OCI-M1 (cell line): ENCODE measurements at regions not wholly inside any gene's neighbourhood (a gene's known extent, or its start where the extent isn't known, plus 50 kb on each side); places are given as distances from the start of the nearest gene placed in this dataset.

ENCODE experiments used
- DNase-seq: peaks from one replicate; lab custom pipeline; 2025; lab: John Stamatoyannopoulos, UW

DNA sequence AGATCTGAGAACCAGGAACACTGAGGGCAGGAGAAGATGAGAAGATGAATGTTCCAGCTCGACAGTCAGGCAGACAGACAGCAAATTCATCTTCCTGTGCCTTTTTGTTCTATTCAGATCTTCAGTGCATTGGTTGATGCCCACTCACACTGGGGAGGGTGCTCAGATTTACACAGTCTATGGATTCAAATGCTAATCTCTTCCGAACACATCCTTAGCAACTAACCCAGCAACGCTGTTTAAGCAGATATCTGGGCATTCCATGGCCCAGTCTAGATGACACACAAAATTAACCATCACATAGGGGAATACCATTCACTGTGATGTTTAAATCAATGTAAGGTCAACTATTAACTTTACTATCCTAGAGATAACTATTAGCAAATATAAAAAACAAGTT is 571.9 kb downstream of the NYAP2 start:
- DNase-seq: no peak

DNA sequence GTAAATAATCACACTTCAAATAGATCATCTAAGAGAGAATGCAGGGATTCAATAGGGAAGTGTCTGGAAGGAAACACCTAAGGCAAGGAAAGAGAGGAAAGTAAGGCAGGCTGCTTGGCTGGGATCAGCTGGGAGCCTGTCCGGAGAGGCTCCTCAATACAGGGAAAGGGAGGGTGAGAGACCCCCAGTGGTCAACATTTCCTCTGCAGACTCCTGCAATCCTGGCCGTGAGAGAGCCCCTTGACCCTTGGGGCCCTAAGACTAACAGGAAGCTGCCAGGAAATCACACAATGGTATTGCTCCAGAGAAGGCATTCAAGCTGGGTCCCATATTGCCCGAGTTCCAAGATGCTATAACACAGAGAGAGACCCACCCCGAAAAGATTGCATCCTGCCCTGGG is 549.4 kb downstream of the NYAP2 start:
- no peak for DNase-seq

DNA sequence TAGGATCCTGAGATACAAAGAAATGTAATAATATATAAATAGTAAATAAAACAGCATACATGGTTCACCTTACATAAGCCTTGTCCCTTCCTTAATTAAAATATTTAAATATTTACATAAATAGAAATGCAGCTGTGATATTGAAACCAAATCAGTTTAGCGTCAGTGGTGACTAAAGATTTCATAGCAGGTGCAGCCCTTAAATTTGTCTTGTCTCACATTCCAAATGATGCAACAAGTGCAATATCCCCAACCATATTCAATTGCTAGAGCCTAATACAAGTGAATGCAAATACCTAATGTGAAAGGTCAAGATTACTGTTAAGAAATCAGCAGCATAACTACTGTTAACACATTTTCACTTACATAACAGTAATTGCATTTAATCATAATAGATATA is 539.5 kb downstream of the NYAP2 start:
- DNase-seq: no peak

DNA sequence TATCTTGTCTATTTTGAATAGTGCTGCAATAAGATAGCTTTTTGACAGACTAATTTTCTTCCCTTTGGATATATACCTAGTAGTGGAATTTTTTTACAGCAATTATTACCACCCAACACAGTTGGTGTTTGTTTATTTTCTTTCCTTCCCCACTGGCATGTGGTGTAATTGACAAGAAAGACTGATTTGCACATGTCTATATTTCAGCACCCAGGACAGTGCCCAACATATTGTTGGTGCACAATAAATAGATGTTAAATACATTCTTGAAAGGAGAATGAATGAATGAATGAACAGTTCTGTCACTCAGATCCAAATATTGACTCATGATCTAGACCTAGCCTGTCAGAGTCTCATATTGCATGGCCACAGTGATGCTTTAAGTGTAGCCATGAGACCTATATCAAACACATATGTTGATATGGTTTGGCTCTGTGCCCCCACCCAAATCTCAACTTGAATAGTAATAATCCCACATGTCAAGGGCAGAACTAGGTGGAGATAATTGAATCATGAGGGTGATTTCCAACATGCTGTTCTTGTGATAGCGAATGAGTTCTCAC is 538.2 kb downstream of the NYAP2 start:
- DNase-seq: peak; percentile 29

DNA sequence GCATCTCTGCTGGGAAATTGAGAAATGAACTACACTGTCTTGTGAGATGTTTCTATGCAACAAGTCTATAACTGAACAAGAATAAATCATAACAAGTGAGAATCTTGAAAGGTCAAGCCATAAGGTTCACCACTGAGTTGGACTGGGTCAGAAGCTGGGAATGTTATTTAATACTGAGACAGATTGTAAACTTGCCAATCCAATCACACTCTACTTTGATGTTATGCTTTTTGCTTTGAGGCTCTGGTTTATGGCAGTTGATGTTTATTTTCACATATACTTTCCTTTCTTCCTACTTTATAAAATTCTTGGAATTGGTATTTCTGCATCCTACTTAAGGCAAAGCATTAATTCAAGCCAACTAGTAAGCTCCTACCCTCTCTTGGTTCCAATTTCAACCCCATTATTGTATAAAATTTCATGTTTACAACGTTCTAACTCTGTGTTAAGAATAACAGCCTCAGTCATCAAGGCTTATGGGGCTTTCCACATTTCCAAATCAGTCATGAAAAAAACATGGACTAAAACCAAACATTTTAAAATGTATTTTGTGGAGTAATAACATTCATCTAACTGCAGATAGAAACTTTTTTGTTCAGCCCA is 533.4 kb downstream of the NYAP2 start:
- no peak for DNase-seq

DNA sequence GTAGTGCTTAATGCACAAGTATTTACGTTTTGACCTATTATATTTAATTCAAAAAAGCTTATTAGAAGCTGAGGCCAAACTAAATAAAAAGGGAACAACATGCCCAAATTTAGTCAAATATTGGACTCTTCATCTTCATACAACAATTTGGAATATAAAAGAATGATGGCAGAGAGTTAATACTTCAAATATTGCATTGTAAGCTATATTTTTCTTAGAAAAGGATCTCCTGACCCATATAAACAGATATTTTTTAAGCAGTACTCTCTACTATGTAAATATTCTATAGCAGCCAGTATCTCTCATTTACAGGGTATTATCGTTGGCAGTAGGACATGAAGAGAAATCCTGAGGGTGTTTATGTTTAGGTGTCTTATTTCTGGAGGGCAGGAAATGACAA is 531.2 kb downstream of the NYAP2 start:
- no peak for DNase-seq

DNA sequence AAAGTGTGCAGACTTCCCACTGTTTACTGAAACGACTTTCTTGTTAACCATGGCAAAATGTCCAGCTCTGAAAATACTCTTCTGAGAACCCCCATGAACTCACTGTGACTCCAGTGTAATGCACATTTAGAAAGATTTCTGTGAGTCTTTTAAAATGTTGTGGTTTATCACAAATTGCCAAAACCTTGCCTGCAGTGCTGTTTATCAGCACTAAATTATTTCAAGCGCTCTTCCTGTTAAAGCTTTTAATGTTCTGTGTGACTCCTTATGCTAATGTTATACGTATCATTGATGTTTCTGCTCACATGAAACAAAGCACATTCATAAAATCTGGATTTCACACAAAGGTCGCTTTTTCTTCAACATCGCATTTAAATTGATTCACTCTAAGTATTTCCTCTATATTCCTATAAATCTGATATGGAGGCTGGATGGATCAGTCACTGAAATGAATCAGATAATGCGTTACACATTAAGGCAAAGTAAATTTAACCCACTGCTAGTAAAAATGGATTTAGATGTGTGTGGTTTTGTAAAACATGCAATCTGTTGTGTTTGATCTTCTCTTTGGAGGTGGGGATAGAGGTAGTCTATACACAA is 521.2 kb downstream of the NYAP2 start:
- no peak for DNase-seq

DNA sequence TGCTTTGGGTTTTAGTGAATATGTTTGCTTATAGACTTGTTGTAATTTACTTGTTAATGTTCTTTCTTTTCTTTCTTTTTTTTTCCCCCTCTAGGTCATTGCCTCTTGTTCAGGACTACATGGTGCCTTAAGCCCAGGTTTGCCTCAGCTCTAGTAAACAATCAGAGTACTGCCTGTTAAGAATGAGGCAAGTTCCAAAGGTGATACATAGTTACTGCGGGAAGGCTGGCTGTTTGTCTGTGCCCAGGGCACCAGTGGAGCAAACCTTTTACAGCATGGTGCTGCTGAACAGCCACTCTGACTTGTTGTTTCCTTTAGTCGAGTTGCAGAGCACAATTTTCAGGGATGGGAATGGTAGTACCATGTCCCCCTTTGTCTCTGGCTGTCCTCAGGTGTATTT is 517.2 kb downstream of the NYAP2 start:
- no peak for DNase-seq

DNA sequence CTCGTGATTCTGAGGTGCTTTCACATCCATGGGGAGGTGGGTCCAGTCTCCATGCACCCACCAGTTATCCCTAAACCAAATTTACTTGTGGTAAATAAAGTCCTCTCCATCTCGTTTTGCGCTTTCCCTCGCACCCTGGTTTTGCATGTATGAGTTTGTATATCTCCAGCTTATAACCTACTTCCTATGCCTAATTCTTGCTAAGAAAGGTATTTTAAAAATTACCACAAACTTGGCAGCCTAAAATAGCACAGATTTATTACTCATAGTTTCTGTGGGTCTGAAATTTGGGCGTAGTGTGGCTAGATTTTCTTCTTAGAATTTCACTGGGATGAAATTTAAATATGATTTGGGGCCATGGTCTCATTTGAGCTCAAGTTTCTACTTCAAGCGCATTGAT is 511.5 kb downstream of the NYAP2 start:
- DNase-seq: no peak

DNA sequence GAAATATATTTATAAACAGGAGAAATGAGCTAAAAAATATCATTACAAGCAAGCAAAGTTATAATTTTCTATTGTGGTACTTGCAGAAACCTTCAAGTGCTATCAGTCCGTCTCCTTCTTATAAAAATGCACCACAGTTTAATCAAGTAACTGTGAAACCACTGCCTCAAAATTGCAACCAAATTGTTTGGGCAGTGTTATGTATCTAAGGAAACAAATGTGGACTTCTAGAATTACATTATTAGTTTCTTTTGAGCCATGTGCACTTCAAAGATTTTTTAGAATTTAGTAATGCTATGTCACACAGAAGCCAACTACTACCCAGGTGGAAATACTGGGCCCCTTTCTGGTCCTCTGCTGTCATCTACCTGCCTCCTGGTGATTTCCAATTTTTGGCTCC is 495.6 kb downstream of the NYAP2 start:
- DNase-seq: no peak

DNA sequence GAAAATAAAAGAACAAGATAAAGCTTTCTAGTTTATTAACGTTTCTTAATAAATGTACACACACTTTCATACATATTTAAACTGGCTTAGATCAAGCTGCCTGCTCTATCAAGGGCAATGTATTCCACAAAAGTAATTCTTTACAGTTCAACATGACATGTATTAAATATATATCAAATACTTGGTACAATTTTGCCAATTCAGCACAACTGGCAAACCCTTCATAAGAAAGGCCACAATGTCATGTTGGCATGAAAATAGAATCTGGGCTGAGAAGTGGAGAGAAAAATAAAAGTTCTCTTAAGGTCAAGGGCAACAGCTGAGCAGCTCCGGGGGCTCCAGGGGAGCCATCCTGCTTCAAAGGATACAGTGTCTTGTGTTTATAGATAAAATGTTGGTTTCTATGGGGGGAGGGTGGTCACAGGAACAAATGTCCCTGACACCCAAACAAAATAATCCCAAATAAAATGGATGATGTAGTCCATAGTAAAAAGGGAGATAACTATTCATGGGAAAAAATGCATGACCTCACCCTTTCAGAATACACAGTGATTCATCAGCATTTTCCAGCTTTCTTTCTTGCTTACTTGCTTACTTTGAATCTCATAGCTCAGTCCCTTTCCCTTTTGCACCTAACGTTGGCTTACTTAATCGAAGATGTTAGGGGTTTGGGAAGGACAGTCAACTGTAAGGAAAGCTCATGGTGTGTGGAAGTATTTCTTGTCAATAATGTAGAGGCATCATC is 494.9 kb downstream of the NYAP2 start:
- DNase-seq: peak; percentile 17

DNA sequence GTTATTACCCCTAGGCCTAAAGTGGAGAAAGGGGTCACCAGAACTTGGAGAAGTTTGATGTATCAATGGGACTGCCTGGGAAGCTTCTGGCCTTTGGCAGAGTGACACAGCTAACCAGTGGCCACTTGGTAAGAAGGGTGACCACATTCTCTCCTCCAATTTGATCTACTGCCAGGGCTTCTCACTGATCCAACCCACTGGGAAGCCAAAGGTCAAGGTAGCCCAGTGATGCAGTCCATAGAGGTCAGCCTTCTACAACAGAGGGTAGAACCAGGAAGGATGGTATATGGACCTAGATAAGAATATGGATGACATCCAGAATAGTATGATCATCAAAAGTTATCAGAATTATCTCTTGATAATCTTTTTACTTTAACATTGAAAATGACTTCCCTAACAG is 493.6 kb downstream of the NYAP2 start:
- DNase-seq: no peak

DNA sequence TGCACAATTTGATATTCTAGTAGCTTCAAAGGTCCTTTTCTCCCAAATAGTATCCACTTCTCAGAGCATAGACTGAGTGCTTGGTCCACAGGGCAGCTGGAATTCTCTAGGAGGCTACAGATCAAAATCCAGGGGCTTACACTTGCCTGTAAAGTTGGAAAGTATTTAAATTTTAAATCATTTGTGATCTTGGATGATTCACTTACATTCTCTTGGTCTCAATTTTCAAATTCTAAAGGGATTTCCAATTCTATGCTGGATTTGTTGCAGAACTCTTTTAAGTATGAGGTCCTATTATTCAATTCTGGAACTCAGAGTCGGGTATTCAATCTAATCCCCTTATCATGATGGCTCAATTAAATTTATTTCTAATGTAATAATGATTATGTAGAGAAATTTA is 492.3 kb downstream of the NYAP2 start:
- DNase-seq: no peak

DNA sequence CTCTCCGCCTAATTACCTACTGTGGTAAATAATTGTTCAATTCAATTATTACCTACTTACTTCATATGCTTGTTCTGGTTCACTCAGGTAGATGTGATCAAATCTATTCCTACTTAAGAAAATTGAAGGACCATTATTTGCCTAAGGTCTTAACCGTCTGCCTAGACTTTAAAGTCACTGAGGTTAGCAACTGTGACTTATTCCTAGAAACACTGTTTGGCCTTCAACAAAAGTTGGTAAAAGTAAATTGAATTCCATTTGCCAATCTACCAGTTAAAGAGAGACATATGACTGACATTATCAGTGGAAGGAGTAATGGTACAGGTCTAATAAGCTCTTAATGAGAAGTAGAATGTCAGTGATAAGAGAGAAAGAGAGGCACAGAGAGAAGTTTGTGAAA is 491.5 kb downstream of the NYAP2 start:
- no peak for DNase-seq

DNA sequence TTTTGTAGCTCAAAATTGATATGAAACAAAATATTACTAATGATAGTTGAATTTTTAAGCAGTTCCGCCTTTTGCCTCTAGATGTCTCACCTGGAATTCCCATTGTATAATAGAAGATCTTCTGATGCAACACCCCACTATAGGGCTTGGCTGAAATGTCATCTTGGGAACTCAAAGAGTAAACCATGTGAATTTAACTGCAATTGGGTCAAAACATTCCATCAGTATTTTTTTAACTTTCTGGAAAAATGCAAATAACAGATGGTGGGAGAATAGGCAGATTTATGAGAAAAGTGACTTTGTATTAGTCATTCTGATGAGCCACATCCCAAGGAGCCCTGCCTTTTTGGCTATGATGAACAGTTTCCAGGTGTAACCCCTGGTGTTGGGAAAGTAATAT is 489.9 kb downstream of the NYAP2 start:
- DNase-seq: peak; percentile 70

DNA sequence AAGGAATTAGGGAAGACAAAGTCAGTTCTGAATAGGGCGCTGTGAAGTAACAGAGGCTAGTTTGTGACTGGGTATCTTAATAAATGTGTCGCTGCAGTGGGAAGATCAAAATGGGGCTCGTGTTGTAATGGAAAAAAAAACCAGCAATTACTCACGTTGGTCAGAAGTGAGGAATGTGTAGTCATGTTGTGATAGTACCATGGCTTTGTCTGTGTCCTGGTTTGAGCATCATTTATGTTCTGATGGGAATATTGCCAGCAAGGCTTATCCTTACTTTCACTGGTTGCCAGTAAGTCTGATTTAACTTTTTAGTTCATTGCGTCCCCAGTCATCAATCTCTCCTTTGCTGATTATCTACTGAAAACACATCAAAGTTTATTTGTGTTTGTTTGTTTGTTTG is 467.6 kb downstream of the NYAP2 start:
- DNase-seq: no peak

DNA sequence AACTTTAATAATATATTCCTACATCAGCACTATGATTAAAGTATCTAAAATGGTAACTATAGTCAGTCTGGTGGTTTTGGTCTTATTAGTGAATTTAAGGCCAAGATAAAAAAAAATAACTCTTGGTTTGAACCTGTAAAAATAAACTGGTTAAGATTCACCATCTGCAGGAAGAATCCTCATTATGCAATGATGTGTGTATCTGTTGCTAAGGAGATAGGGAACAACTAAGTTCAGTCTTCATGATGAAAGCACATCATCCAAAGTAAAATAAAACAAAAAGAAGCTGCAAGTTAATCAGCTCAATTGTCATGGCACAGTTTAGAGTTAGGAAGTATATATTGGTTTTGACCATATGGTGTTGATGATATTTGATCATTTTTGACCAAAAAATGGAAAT is 466.0 kb downstream of the NYAP2 start:
- DNase-seq: no peak

DNA sequence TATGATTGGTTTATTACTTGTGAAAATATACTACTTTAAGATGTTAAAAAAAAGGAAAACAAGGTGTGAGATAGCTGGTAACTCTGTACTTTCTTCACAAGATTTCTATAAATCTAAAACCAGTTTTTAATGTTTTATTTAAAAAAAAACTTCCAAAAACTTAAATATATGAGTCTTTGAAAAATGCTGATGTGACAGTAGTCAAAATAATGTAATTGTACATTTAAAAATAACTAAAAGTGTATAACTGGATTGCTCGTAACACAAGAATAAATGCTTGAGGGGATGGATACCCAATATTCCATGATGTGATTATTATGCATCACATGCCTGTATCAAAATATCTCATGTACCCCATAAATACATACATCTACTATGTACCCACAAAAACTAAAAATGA is 464.9 kb downstream of the NYAP2 start:
- DNase-seq: no peak

DNA sequence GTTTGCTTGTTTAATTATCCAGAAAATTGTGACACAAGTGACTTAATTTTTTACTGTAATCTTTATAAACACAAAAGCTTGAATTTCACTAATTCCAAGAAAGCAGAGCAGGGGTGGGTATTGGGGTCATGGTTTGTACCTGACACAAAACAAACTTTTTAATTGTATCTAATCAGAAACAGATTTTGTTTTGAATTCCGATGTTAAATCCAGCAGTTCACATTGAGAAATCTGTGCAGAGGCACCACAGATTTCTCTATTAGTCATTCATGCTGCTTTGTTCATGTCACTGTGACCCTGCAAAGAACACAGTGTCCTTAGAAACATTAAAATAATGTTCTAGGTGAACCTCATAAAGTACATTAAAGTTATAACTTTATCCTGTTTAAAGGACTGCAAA is 443.4 kb downstream of the NYAP2 start:
- DNase-seq: no peak

DNA sequence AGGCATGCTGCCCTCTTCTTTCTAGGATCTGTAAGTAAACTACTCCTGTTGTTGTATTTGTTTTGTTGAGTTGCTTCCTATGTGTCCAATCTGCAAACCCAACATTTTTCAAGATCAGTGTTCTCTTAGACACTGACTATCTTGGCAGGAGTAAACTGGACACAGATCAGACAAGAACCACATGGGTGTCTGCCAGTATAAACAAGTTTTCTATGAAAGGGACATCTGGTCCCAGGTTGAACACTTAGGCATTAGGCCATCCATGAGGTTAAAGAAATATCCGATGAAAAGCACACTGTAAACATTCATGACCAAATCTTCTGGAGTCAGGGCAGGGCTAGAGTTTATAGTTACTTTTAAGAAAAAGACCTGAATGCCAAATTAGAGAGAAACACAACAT is 441.8 kb downstream of the NYAP2 start:
- no peak for DNase-seq

DNA sequence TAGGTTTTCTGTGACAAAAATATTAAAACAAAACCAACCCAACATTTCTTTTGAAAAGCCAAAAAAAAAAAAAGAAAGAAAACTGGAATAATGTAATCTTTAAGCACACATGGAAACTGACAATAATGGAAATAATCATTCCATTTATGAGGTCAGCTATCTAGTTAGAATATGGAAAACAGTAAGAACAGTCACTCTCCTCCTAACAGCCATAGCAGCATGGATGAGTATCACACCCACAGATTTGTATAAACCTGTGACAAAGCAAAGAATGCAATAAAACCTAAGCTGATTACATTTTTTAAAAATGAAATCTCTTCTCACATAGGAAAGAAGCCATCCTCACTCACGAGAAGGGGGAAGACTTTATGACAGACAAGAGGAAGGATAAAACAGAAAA is 437.8 kb downstream of the NYAP2 start:
- DNase-seq: no peak

DNA sequence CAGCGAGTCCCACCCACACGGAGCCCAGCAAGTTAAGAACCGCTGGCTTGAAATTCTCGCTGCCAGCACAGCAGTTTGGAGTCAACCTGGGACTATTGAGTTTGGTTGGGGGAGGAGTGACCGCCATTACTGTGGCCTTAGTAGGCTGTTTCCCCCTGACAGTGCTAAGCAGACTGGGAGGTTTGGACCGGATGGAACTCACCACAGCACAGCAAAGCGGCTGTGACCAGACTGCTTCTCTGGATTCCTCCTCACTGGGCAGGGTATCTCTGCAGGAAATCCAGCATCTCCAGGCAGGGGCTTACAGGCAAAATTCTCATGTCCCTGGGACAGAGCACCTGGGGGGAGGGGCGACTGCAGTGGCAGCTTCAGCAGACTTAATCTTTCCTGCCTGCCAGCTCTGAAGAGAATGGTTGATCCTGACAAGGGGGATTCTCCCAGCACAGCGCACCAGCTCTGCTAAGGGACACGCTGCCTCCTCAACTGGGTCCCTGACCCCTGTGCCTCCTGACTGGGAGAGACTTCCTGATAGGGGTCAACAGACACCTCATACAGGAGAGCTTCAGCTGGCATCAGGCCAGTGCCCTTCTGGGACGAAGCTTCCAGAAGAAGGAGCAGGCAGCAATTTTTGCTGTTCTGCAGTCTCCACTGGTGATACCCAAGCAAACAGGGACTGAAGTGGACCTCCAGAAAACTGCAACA is 425.4 kb downstream of the NYAP2 start:
- no peak for DNase-seq

DNA sequence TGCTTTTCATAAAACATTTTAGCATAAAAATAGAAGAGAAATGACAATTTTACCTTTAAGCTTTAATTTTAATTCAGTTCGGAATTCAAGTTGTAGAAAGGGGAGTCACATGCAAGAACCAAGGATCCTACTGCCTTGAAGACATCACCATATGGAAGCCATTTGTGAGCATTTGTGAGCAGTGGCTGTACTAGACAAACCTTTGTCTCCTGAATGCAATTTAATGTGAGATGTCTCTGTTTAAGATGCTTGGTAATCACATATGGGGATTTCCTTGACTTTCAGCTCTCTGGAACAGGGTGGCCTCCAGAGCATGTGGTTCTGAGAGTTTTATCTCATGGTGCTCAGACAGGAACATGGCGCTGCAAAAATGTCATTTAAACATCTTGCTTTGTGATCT is 421.8 kb downstream of the NYAP2 start:
- no peak for DNase-seq
